Right ventricle myocardium superior (tissue), 1 donor: ENCODE measurements at regions not wholly inside any gene's neighbourhood (a gene's known extent, or its start where the extent isn't known, plus 50 kb on each side); places are given as distances from the start of the nearest gene placed in this dataset.

Experiments
- ATAC-seq: fragments of 200-7000 bp; cut with Tn5 transposase; one replicate; pipeline ENCODE4 v1.9.1; 2020; ENCODE audit warnings: mild to moderate bottlenecking; ENCODE audit not compliant: poor library complexity
- DNase-seq: peaks from one replicate; pipeline ENCODE4 v3.0.0-alpha.2; 2020
- intact Hi-C: fragments of 100-400 bp; cut with DNase I; formaldehyde crosslinking; loops from one replicate; pipeline ENCODE4 v1.11.2; 2022
- donor health status: DM: no; HTN: yes; CAD: no; lungs with severe emphysema.

DNA sequence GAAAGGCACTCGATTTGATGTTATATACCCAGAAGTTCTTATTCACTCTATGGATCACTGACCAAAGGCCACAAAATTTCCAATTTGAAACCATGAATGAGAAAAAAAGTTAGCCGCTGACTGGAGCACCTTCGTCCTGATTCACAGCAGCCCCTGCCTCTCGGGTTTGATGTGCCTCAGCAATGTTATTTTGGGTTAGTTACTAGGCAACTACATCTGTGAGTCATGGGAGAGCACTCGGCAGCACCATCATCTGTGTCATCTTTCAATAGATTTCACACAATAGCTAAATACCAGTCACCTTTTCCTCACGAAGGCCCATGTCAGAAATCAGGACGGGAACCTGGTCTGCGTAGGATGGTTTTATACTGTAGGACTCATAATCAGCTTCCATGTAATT, 269.2 kb downstream of the ZBBX start:
- intact Hi-C loops = no loop called here
- peak; percentile 73 for ATAC-seq

DNA sequence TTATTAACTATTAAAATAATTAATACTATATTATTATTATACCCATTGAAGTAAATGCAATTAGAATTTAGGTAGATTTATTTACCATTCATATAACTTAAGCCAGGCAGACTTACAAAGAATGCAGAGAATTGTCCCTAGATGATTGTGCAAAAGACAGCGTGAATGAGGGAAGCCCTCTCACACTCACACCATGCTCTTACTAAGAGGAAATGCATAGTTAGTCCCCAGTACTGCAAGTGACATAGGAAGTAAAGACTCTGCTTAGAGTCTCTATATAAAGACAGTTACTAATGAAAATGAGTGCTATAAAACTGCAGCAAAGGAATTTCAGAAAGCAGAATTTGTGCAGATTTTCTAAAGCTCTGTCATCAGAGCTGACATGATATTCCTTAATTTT, 270.4 kb downstream of the ZBBX start:
- DNase-seq (no peak), ATAC-seq (no peak)
- intact Hi-C loops = no loop called here

More for the DNA sequence above, 269.2 kb downstream of the ZBBX start:
- DNase-seq = no peak

DNA sequence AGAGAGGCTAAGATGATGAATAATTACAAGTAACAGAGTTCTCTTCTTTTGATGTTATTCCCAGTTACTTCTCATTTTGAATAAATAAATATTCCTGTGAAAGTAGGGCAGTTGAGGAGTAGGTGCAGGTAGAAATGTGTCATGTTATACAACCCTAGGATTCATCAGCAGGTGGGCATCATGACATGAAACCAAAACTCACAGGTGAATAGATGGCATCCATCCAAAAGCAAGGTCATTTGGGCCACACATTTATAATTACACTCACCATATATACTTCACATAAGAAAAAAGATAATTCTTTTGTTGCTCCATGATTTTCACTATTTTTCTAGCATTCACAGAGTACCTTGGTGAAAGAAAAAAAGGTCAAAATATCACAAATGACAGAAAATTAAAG, 273.6 kb downstream of the ZBBX start:
- DNase-seq = no peak
- no peak for ATAC-seq
- intact Hi-C loops = no loop called here

DNA sequence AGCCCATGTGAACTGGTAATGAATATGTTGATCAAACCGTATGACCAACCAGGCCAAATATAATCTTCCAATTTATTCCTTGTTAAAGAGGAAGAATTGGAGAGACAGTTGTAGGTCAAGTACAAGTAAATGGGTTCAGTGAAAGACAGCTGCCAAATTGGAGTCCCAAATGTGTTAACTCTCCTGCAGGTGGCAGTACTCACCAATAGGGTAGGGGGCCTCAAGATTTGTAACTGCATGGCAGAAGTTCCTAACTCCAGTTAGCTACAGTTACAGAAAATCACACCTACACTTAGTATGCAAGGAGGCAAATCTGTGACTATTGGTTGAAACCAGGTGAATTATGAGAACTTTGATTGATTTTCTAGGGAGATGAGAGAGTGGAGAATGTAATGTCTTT, 278.0 kb downstream of the ZBBX start:
- intact Hi-C loops = no loop called here

DNA sequence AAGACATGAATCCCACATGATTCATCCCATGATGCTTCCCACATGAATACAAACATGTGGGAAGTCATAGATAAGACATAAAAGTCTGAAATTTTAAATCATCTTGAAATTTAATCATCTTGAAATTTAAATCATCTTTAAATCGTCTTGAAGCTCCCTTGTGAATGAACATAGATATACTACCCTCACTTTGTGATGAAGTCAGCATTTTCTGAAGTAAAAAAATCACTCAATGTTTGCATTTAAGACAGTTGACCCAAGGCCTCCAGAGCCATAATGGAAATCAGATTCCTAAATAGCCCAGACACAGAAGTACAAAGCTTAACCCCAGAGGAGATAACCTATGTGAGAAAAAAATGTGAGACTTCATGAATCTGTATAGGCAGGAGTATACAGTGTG, 279.4 kb downstream of the ZBBX start:
- DNase-seq (no peak), ATAC-seq (no peak)
- intact Hi-C loops = no loop called here

More for the DNA sequence above, 278.0 kb downstream of the ZBBX start:
- no peak for ATAC-seq
- DNase-seq = no peak

DNA sequence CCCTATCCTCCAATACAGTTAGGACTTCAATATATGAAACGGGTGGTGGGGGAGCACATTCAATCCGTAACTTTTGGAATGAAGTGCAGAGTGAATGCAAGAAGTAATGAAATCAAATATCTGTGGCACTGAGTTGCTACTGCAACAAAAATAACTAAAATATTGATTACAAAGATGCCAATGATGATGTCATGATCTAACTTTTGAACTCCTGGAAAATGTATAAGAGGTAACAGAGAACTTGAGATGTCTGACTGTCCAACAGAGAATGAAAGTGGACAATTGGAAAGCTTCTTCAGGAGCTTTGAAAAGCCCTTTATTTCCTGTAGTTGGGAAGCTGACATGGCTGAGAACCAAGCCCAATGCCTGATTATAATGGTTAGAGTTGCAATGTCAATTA, 279.9 kb downstream of the ZBBX start:
- intact Hi-C loops = no loop called here
- ATAC-seq (no peak), DNase-seq (no peak)

DNA sequence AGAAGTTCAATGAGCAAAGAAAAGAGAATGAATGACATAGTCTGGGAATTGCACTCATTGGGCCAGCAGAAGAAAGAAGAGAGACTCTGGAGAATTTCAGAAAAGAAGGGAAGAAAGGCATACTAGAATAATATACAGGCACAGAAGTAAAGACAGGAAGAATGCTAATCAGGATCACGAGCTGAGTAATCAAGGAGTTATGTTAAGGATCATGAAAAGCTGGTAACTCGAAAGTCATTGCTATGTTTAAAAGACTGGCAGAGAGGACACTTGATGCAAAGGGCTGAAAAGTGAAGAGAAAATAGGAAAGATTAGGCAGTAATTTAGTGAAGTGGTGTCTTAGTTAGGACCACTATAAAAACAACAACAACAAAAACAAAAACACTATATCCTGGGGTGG, 284.1 kb downstream of the ZBBX start:
- no peak for DNase-seq
- no peak for ATAC-seq
- intact Hi-C loops = no loop called here

DNA sequence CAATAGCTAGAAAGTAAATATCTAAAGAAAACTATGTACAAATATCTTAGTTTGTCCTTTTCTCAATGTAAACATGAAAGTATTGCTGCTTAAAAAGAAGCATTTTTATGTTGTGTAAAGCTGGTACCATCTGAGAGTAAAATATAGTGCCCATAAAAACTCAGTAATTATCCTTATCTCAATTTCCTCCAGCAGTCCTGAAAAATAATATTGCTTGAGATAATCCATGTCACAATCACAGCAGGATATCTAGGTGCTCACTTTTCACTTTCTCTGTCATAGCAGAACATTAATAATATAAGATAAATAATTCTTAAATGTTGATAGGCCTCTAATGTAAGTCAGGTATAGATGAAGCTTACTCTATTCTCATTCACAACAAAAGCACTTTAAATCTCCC, 285.5 kb downstream of the ZBBX start:
- ATAC-seq = no peak
- intact Hi-C loops = no loop called here
- no peak for DNase-seq

DNA sequence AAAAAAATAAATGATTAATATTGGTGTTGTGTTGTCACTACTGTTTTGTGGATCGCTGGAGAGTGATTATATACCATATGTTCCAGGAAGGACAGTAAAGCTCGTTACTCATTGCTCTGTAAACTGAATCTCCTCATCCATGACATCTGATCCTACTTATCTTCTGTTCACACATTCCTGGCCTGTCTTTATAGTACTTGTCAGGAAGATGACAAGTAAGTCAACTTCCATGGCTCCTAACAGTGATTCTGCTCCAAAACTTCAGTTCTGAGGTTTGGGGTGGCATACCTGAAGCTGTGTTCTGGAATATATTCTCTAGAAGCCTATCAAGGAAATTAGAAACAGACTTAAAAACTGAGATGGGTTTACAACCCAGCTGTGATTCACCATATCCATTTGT, 288.9 kb downstream of the ZBBX start:
- no peak for DNase-seq
- intact Hi-C loops = no loop called here
- ATAC-seq = no peak

DNA sequence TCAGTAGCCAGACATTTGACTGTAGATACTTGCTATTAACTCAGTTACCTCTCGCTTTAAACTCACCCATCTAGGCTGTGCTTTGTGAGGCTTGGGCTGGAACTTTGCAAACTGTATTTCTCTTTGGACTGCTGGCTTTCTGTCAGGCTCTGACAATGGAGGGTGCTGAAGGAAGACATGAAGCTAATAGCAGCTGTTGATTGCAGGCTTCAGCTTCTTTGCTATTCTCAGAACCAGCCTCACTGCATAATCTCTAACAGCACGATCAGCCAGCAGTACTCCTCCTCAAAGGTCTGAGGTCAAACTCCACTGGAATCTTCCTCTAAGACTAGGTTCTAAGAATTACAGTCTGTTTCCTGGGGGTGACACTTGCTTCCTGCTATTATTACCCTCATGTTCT, 295.6 kb downstream of the ZBBX start:
- intact Hi-C loops = no loop called here
- DNase-seq = no peak
- ATAC-seq = peak; percentile 29

DNA sequence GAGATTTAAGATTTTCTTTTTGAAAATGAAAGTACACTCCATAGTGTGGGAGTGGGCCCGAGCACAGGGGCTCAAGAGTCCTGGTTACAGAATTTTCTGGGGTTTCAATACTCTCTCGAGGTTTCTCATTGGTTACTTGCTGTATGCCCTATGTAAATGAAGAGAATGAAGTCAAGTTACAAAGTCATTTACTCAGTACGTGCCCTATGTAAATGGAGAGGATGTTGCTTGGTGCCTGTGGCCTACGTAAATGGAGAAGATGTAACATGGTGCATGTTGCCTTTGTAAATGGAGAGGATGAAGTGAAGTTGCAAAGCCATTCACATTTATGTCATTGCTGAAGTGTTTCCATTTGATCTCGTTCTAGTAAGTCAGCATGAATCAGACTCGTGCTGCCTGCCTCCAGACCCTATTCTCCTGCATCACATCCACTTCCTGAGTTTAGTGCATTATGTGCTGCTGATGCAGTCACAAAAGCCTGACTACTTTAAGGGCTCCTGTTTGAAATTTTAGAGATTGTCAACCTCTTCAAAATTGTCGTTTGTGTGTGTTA, 302.0 kb downstream of the ZBBX start:
- intact Hi-C loops = no loop called here
- DNase-seq = no peak
- ATAC-seq = no peak

DNA sequence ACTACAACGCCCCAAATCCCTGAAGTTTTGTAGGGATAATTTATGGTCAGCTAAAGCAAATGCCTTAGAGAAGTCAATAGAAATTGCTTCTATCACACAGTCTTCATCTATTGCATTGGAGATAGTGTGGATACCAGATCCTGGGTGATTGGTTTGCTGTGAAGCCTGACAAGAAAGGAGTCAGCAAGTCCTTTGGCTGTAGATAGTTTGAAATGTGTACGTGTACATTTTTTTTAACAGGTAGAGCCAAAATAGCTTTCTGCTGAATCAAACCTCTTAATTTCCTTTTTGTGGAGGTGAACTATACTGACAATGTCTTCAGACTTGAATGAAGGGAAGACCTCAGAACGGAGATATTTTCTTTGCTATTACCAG, 312.3 kb downstream of the ZBBX start:
- DNase-seq (no peak), ATAC-seq (no peak)
- intact Hi-C loops = no loop called here

DNA sequence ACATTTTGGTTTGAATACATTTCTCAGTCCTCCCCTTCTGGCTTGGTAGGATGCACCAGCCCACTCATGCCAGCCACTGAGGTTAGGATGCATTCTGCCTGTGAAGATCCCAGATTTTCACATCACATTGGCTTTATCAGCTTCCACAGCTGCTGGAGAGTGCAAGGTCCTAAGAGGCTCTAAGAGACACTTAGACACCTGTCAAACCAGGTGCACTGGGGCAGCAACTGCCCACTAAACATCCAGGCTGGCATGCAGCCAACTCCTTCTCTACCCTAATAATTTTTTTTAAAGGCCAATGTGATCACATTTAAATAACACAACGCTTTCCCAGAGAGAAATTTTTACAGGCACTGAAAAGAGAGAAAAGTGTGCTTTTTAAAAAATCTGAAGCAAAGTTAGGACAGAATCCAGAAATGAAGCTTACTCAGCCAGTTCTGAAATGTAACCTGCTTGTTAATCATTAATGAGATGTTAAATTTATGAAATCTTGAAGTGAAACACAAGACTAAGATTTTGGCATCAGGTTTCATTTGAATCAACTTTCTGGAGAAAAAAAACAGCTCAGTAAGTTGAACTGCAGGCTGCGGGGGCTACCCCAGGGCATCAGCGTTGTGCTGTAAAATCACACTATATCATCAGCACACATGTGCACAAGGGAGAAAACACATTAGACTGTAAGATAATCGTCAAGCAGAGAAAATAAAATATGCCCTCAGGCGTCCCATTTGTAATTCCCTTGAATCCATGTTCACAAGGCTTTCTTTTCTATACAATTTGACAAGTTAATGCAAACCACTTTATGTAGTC, 312.9 kb downstream of the ZBBX start:
- ATAC-seq = no peak
- intact Hi-C loops = no loop called here
- no peak for DNase-seq

DNA sequence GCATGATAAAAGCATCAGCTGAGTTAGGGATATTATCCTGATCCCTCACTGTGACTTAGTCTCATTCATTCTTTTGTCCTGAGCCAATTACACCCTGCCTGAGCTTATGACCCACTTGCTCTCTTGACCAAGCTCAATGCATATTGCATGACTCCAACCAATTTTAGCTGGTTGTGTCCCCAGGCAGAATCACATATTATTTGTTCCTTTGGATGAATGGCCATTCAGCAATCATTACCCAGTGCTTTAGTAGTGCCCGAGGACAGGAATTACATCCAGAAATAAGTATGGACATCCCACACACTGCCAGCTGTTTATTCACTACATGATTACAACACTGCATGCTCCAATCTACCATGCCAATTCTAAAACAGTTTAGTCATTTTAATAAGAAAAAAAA, 322.5 kb downstream of the ZBBX start:
- no peak for ATAC-seq
- no peak for DNase-seq
- intact Hi-C loops = no loop called here

DNA sequence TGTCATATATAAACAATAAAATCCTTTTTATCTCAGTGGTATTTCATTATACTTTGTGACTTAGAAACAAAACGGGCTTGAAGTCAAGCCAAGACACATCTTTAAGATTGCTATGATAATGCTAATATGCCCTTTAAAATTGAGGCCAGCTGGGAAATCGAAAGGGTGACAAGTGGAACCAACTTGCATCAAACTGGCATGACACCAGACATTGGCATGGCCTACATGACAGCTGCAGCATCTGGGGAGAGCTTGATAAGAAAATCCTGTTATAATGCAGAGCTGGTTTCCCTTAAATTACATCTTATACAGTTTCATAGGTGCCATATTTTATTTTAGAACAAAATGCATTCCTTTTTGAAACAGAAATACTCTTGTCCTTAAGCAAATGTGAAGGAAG, 325.2 kb downstream of the ZBBX start:
- DNase-seq = no peak
- intact Hi-C loops = no loop called here

DNA sequence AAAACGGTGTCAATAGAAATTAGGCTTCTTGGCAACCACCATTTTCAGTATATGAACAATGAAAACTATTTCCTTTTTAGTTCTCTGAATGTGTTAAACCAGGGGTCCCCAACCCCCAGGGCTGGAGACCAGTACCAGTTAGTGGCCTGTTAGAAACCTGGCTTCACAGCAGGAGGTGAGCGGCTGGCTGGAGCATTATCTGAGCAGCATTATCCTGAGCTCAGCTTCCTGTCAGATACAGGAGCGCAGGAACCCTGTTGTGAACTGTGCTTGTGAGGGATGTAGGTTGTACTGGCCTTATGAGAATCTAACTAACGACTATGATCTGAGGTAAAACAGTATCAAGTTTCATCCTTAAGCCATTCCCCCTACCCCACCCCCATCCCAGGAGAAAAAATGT, 328.7 kb downstream of the ZBBX start:
- no peak for ATAC-seq
- intact Hi-C loops = no loop called here
- no peak for DNase-seq

More for the DNA sequence above, 325.2 kb downstream of the ZBBX start:
- ATAC-seq = no peak

DNA sequence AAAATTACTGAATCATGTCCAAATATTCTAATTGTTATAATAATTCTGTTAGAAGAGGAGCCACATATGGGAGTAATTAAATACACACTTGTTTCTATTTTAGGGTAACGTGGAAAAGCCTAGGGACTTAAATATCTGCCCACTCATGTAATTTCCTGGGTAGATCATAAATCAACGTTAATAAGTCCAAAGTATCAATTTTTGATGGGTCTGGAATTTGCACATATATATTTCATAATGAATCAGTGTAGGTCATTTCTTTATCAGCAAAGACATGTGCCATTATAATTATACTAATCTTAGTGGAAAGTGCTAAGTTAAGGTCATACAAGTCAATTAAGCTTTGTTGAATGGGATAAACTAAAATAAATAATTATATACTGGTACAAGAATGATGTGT, 346.2 kb downstream of the ZBBX start:
- DNase-seq (no peak), ATAC-seq (no peak)
- intact Hi-C loops = no loop called here

DNA sequence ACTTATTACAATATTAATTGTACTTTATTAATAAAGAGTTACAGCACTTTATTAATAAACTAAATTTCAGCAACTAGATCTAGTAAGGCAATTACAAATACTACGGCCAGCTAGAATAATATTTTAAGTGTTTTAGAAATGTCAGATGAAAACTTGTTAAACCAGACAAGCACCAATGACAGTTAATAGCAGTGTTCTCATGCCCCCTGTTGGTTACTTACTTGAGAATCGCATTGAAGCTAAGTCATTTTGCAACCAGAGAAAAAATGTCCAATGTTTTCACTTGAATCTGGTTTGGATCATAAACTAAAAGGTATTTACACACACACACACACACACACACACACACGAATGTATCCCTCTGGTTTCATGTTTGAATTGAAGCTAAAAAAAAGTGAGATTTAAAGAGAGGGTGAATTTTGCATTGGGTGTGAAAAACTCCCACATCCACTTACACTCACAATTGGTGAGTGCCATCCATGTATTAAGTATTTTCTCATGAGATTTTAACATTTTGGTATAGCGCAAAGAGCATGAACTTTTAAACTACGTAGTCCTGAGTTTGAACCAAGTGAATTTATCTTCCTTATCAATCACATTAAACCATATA, 347.7 kb downstream of the ZBBX start:
- intact Hi-C loops = no loop called here
- DNase-seq = no peak
- no peak for ATAC-seq

DNA sequence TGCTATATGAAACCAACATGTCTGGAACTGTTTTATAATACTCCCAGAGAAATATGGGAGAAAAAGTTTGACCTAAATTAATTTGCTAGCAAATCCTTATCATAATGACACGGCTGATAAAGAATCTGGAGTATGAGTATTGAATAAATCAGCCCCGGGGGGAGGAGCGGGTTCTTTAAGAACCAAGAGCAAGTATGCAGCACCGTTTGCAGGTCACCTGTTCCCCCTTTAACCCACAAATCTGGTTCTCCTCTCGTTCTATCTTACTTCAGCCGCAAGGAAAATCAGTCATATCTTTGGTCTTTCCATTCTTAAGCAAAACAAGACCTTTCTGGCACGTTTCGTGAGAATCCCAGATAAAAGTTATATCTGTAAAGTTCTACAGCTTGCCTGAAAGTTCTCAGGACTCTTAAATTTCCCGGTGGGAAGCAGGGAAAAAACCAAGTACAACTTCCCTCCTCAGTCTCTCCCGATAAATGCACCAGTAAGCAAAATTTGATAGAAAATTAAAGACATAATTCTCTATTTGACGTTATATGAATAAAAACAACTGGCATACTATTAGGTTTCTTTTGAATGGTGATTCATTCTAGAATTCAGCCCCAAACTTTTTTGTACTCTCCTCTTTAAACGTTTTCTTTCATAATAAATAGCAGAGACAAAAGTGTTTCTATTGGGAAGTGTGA, 348.6 kb downstream of the ZBBX start:
- DNase-seq = no peak
- intact Hi-C loops = no loop called here
- ATAC-seq = no peak
